Mammary epithelial cell (primary cell): ENCODE measurements at regions not wholly inside any gene's neighbourhood (a gene's known extent, or its start where the extent isn't known, plus 50 kb on each side); places are given as distances from the start of the nearest gene placed in this dataset.

Source experiments
- CTCF ChIP-seq, 2 donors: IDR thresholded peaks in 1 of 2; conservative IDR thresholded peaks in 1 of 2; 2 replicates each; pipeline ENCODE4 v1.5.1; 2011 to 2012; ENCODE audit warnings: inconsistent platforms in 2 of 2, low read length in 2 of 2, mild to moderate bottlenecking in 2 of 2, control low read depth in 1 of 2, low read depth in 1 of 2; ENCODE audit not compliant: insufficient read depth in 1 of 2; ENCODE audit errors: extremely low read depth in 1 of 2
- EZH2 ChIP-seq: IDR thresholded peaks from 2 replicates; pipeline ENCODE4 v1.6.1; 2012; ENCODE audit warnings: low read length, inconsistent platforms, borderline replicate concordance

DNA sequence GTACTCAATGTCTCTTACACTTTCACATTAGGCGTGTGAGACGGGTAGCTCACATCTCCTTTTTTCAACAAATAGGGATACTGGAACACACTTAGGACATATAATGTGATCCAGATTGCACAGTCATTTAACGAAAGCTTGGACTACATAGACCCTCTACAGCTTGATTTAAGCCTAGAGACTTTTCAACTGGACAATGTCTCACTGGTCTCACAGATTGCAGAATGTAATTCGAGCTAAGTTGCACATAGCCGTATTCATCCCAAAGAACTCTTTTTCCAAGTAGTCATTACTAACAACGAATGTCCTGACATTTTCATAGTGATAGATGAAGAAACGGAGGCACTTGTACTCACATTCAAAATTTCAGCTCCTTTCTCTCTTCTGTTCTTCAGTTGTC, 612.1 kb downstream of the ZEB2 start:
- TF ChIP-seq CTCF (conservative IDR thresholded peaks at IDR 0.05 in 1 of 2, IDR thresholded peaks at IDR 0.05 in 1 of 2; ENCODE audit: extremely low read depth in 1 of 2, insufficient read depth in 1 of 2, low read depth in 1 of 2, low read length in 2 of 2) (no peak), EZH2 (no peak)
